MM.1S (cell line): ENCODE measurements at regions not wholly inside any gene's neighbourhood (a gene's known extent, or its start where the extent isn't known, plus 50 kb on each side); places are given as distances from the start of the nearest gene placed in this dataset.

ENCODE experiments used
- CTCF ChIP-seq: fragments of 300-600 bp; sonication (generic); IDR thresholded peaks from 2 replicates; pipeline ENCODE4 v1.5.1; 2016; ENCODE audit warnings: antibody characterized with exemption, low read length, mixed read lengths
- EZH2 ChIP-seq: fragments of 300-600 bp; sonication (generic); optimal IDR thresholded peaks from 2 replicates; pipeline ENCODE3; 2017; ENCODE audit warnings: low read depth, mild to moderate bottlenecking, antibody characterized with exemption, low read length, mixed read lengths
- EZH2phosphoT487 ChIP-seq: fragments of 300-600 bp; sonication (generic); IDR thresholded peaks from 2 replicates; pipeline ENCODE4 v1.6.1; 2018; ENCODE audit warnings: antibody characterized with exemption, low read length

DNA sequence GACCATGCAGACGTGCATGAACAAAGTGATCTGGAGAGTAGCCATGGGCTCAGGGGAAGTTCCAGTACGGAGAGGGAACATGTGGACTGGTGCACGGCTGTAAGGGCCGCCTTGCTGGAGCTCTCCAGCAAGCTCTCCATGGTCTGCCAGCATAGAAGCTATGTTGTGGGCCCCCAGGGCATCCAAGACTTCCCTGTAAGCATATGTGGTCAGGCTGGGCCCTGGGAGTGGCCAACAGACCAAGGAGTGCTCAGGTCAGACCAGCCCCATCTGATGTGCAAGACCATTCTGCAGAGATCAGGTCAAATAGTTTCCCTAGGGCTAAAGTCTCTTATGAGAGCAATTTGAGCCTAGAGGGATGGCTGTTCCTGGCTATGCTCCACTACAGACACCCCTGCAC lies 110.1 kb upstream of the DAZL start:
- TF ChIP-seq CTCF, result no peak
- TF ChIP-seq EZH2, result no peak
- no peak for TF ChIP-seq EZH2phosphoT487
